Coronary artery (tissue), 2 donors: ENCODE measurements at regions not wholly inside any gene's neighbourhood (a gene's known extent, or its start where the extent isn't known, plus 50 kb on each side); places are given as distances from the start of the nearest gene placed in this dataset.

Experiments
- DNase-seq: peaks from one replicate; pipeline ENCODE4 v3.0.0-alpha.2; 2017; ENCODE audit warnings: low spot score
- H3K27ac ChIP-seq, 2 donors: fragments of 200-600 bp; sonication (generic); one replicate each; pipeline ENCODE4 v1.5.1; 2016 to 2019
- H3K4me3 ChIP-seq: fragments of 200-600 bp; sonication (generic); 2 replicates; pipeline ENCODE4 v1.5.1; 2016; ENCODE audit warnings: mild to moderate bottlenecking, moderate library complexity
- CTCF ChIP-seq: fragments of 200-600 bp; sonication (generic); IDR thresholded peaks from one replicate; pipeline ENCODE4 v1.5.1; 2019; ENCODE audit warnings: antibody characterized with exemption

DNA sequence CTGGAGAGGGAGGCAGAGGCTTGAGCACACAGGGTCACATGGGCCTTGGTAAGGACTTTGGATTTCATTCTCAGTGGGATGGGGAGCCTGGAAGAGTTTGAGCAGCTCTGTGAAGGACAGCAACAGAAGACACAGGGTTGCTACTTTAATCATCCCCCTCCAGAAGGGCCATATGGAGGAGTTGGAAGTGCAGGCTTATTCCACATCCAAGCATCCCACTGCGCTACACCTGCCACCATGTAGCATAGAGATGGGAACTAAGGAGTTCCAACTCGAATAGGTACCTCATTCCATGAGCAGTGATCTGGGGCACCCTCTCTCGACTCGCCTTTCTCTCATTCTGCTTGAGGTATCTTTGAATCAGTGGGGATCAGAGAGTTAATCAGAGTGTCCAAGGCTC, 54.0 kb upstream of the CTTNBP2NL start:
- Histone ChIP-seq H3K4me3 (no peak overlapping the region), H3K27ac (no peak overlapping the region)
- DNase-seq = no peak
- no peak for TF ChIP-seq CTCF

GRCh38 chr1:112342558-112342957, 53.5 kb upstream of the CTTNBP2NL start:
- no peak for DNase-seq
- Histone ChIP-seq H3K4me3 (no peak overlapping the region), H3K27ac (no peak overlapping the region)
- no peak for TF ChIP-seq CTCF

- no peak overlapping the region for H3K4me3 ChIP-seq
Measured at GRCh38 chr1:112344754-112345423, 51.1 kb upstream of the CTTNBP2NL start.

More at GRCh38 chr1:112344754-112345423, 51.1 kb upstream of the CTTNBP2NL start:
- DNase-seq = no peak
- H3K27ac ChIP-seq = no peak overlapping the region
- TF ChIP-seq CTCF = no peak
